GM13977 (cell line): ENCODE measurements at regions not wholly inside any gene's neighbourhood (a gene's known extent, or its start where the extent isn't known, plus 50 kb on each side); places are given as distances from the start of the nearest gene placed in this dataset.
"Not testable (repeated sequence)": the region's sequence is repeated elsewhere in the genome, so short reads cannot be mapped to it uniquely, and the experiment has no call there.

Source experiments
- DNase-seq: peaks from one replicate; pipeline ENCODE4 v3.0.0; 2012; ENCODE audit warnings: low spot score
- in situ Hi-C: fragments of 300-500 bp; cut with MboI; formaldehyde crosslinking; loops from one replicate; pipeline ENCODE4 v1.12.0; 2022; ENCODE audit warnings: low sequenced_read_pairs, low pct_unique_long_range_greater_than_20kb, mixed read lengths, inconsistent platforms; ENCODE audit not compliant: unreplicated experiment
- TF ChIP-seq, protein P1 (sequence below): IDR thresholded peaks from 2 replicates; pipeline ENCODE4 v1.5.1; 2012; ENCODE audit warnings: mild to moderate bottlenecking, control low read depth; ENCODE audit not compliant: insufficient read depth; ENCODE audit errors: extremely low read depth, missing control alignments

DNA sequence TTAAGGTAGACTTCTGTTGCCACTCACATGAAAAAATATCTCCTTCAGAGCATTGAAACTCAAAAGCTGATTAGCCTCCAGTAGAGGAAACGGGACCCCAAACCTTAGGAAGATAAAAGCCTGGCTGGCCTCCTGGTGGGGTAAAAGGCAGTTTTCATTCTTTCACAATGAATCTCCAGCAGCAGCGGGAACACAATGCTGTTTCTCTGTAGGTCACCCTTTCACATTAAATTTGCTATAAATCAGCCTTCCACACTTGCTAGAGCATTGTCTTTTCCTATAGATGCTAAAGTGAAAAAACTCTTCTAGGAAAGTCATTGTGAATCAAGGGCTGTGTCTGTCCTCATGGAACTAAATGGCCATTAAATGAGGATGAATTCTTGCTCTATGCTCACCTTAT is 207.3 kb upstream of the MAGEB2 start:
- TF ChIP-seq, protein P1, sequence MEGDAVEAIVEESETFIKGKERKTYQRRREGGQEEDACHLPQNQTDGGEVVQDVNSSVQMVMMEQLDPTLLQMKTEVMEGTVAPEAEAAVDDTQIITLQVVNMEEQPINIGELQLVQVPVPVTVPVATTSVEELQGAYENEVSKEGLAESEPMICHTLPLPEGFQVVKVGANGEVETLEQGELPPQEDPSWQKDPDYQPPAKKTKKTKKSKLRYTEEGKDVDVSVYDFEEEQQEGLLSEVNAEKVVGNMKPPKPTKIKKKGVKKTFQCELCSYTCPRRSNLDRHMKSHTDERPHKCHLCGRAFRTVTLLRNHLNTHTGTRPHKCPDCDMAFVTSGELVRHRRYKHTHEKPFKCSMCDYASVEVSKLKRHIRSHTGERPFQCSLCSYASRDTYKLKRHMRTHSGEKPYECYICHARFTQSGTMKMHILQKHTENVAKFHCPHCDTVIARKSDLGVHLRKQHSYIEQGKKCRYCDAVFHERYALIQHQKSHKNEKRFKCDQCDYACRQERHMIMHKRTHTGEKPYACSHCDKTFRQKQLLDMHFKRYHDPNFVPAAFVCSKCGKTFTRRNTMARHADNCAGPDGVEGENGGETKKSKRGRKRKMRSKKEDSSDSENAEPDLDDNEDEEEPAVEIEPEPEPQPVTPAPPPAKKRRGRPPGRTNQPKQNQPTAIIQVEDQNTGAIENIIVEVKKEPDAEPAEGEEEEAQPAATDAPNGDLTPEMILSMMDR, result no peak
- in situ Hi-C loops, result no loop called here
- DNase-seq, result no peak

DNA sequence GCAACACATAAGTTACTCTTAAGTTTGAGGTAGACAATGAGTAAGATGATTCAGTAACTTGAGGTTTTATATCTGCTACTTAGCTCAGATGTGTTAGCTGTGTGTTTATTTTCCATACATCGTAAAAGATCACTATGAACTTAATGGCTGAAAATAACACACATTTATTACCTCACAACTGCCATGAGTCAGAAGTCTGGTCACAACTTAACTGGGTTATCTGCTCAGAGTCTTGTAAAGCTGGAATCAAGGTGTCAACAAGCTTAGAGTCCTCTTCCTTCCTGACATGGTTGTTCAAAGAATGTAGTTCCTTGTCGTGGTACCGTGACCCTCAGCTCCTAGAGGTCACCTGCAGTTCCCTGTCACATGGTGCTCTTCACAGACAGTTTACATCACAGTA is 204.9 kb upstream of the MAGEB2 start:
- in situ Hi-C loops, result no loop called here
- TF ChIP-seq, protein P1, result no peak
- no peak for DNase-seq

DNA sequence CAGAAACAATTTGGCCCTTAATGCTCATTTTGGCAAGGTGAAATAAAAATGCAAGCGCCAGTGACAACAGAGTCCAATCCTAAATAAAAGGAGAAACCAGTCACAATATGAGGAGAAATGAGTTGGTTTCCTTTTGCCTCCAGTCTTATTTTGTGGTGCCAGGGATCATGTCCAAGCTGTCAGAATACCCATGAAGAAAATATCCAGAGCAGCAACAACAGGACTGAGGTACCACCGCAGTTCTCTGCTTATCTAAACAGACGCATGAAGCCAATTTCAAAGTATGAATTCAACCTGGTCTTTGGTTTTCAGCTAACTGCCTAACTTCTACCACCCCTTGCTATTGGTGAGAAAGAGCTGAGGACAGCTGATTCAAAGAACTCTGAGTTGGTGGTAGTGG is 199.9 kb upstream of the MAGEB2 start:
- no peak for DNase-seq
- in situ Hi-C loops, result no loop called here
- TF ChIP-seq, protein P1, result no peak

DNA sequence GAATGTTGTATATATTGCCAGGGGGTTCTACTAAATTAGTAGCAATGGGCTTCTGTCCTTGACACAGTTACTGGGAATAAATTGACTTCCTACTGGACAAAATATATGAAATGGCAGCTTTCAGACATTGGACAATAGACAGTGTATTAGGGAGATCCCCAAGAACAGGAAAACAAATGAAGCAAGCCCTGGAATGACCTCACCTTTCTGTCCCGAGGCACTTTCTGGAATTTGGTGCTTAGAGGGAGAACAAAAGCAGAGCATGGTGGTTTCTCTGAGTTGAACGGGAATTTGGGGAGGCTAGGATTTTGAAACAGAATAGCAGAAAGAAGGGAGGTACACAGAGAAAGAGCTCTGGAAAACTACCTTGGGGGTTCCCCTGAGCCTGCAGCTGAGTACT is 187.7 kb upstream of the MAGEB2 start:
- no peak for DNase-seq
- in situ Hi-C loops, result no loop called here
- TF ChIP-seq, protein P1, result no peak

DNA sequence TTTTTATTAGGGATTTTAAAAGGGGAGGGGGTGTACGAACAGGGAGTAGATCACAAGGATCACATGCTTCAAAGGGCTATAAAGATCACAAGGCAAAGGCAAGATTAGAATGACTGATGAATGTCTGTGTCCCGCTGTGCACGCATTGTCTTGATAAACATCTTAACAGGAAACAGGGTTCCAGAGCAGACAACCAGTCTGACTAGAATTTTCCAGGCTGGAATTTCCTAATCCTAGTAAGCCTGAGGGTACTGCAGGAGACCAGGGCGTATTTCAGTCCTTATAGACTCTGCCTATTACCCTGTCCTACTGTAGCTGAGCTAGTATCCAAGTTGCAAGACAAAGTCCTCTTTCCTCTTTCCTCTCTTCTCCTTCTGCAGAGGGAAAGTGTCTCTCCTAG is 179.0 kb upstream of the MAGEB2 start:
- in situ Hi-C loops, DNase-seq: not testable (repeated sequence)

DNA sequence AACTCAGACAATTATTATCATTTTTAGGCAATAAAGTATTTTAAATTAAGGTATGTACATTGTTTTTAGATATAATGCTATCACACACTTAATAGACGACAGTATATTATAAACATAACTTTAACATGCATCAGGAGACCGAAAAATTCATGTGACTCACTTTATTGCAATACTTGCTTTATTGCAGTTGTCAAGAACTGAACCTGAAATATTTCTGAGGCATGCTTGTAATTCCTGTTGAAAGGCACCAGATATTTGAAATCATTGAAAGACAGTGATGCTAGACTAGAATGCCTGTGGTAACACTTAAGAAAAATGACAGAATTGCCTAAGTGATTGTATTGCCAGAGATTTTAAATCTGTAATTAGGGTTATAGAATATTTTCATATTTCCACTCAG is 175.6 kb upstream of the MAGEB2 start:
- TF ChIP-seq, protein P1, result no peak
- in situ Hi-C loops, result no loop called here
- DNase-seq, result no peak

DNA sequence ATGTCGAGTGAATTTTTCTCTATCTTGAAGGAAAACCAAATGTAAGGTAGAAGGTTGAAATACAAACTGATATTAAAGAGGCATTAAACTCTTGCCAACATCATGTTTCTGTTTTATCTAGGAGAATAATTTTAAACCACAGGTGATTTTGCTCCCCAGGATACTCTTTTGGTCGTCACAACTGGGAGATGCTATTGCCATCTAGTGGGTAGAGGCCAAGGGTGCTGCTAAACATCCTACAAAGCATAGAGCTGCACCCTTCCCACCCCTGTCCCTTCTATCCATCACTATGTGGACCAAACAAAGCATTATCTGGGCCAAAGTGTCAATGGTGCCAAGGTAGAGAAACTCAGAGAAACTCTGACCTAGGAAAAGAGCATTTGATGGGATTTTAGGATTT is 154.6 kb upstream of the MAGEB2 start:
- TF ChIP-seq, protein P1, result peak; percentile 38
- DNase-seq, result no peak
- in situ Hi-C loops, result no loop called here
